ENCODE measurements at regions not wholly inside any gene's neighbourhood (a gene's known extent, or its start where the extent isn't known, plus 50 kb on each side); places are given as distances from the start of the nearest gene placed in this dataset.
A peak's percentile ranks its signal among the peaks of the same experiment; 100 is the strongest.

- no peak for TF ChIP-seq CTCF (IDR thresholded peaks at IDR 0.05; ENCODE audit: unreplicated experiment)
- Mint-ChIP-seq H3K4me3 (ENCODE audit: unreplicated experiment) (no peak overlapping the region), H3K9me3 (ENCODE audit: unreplicated experiment) (no peaks in the 10 kb centered on the region), H3K36me3 (ENCODE audit: insufficient read depth, unreplicated experiment) (no peaks in the 10 kb centered on the region), H3K27me3 (ENCODE audit: insufficient read depth, unreplicated experiment) (no peaks in the 10 kb centered on the region), H3K4me1 (ENCODE audit: insufficient read depth, unreplicated experiment) (peaks cover 14% of the 10 kb centered on the region), H3K27ac (ENCODE audit: low read depth, unreplicated experiment) (no peak overlapping the region)
- intact Hi-C loops (cut with micrococcal nuclease), result no loop called here
- DNase-seq (ENCODE audit: unreplicated experiment), result no peak
- ChIA-PET POLR2A (no interaction called here), CTCF (no interaction called here)
- no TSS peak for BruUV-seq (replicated peaks)
Measured at GRCh38 chr2:142189501-142189900, 58.7 kb upstream of the LRP1B start.

- Mint-ChIP-seq H3K36me3 (ENCODE audit: insufficient read depth, unreplicated experiment) (no peaks in the 10 kb centered on the region), H3K4me1 (ENCODE audit: insufficient read depth, unreplicated experiment) (peaks cover 14% of the 10 kb centered on the region), H3K27ac (ENCODE audit: low read depth, unreplicated experiment) (no peak overlapping the region), H3K4me3 (ENCODE audit: unreplicated experiment) (no peak overlapping the region), H3K9me3 (ENCODE audit: unreplicated experiment) (no peaks in the 10 kb centered on the region), H3K27me3 (ENCODE audit: insufficient read depth, unreplicated experiment) (no peaks in the 10 kb centered on the region)
- BruUV-seq (replicated peaks), result no TSS peak
- TF ChIP-seq CTCF (IDR thresholded peaks at IDR 0.05; ENCODE audit: unreplicated experiment), result no peak
- no peak for DNase-seq (ENCODE audit: unreplicated experiment)
- intact Hi-C loops (cut with micrococcal nuclease), result no loop called here
- CTCF ChIA-PET, result no interaction called here
- POLR2A ChIA-PET, result no interaction called here
Measured at GRCh38 chr2:142188562-142188961, 57.7 kb upstream of the LRP1B start.

DNA sequence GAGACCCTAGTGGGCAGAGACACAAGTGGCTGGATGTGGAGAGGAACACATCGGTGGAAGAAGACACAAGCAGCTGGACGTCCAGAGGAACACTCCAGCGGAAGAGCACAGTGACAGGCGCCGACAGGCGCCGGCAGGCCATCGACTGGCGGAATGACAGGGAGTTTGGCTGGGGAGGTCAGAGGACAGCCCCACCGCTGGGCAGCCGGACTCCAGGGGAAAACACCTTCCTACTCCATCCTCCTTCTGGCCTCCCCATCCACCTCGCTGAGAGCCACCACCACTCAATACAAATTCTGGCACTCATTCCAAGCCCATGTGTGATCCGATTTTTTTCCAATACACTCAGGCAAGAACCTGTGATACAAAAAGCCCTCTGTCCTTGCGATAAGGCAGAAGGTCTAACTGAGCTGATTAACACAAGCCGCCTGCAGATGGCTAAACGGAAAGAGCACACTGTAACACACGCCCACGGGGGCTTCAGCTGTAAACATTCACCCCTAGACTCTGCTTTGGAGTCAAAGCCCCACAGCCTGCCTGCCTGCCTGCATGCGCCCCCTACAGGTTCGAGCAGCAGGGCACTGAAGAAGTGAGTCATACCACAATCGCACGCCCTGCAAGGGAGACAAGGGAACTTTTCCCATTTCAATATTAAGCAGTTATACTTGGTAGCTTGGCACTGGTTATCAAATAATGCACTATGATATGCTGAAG, 50.2 kb upstream of the LRP1B start:
- no TSS peak for BruUV-seq (replicated peaks)
- no peaks in the 10 kb centered on the region for H3K27me3 Mint-ChIP-seq (ENCODE audit: insufficient read depth, unreplicated experiment)
- H3K27ac Mint-ChIP-seq (ENCODE audit: low read depth, unreplicated experiment), result no peak overlapping the region
- CTCF ChIA-PET, result interaction anchor here (0.6 kb wide), 1 partner anchor 662 kb away, joined by 4 read pairs; no protein-coding TSS in a partner anchor
- peaks cover 2% of the 10 kb centered on the region for H3K4me1 Mint-ChIP-seq (ENCODE audit: insufficient read depth, unreplicated experiment)
- intact Hi-C loops (cut with micrococcal nuclease), result no loop called here
- peak; percentile 29 for TF ChIP-seq CTCF (IDR thresholded peaks at IDR 0.05; ENCODE audit: unreplicated experiment)
- no peak overlapping the region for H3K4me3 Mint-ChIP-seq (ENCODE audit: unreplicated experiment)
- DNase-seq (ENCODE audit: unreplicated experiment), result peak; percentile 54
- H3K36me3 Mint-ChIP-seq (ENCODE audit: insufficient read depth, unreplicated experiment), result no peaks in the 10 kb centered on the region
- POLR2A ChIA-PET, result no interaction called here
- no peaks in the 10 kb centered on the region for H3K9me3 Mint-ChIP-seq (ENCODE audit: unreplicated experiment)

All from MCF 10A (cell line).